GM12874 (cell line): ENCODE measurements at regions not wholly inside any gene's neighbourhood (a gene's known extent, or its start where the extent isn't known, plus 50 kb on each side); places are given as distances from the start of the nearest gene placed in this dataset.

Source experiments
- CTCF ChIP-seq: IDR thresholded peaks from 2 replicates; pipeline ENCODE4 v1.5.1; 2011; ENCODE audit warnings: low read depth, mild to moderate bottlenecking, control low read depth, low read length, moderate library complexity; ENCODE audit not compliant: insufficient read depth

- TF ChIP-seq CTCF, result no peak
Measured at GRCh38 chr11:119506436-119506835, 83.5 kb upstream of the THY1 start.

GRCh38 chr11:119505861-119506260 is 82.9 kb upstream of the THY1 start:
- no peak for TF ChIP-seq CTCF

- TF ChIP-seq CTCF, result no peak
Measured at GRCh38 chr11:119505071-119505470, 82.1 kb upstream of the THY1 start.

GRCh38 chr11:119504371-119504770 is 81.4 kb upstream of the THY1 start:
- no peak for TF ChIP-seq CTCF

GRCh38 chr11:119501777-119502405 is 78.9 kb upstream of the THY1 start:
- TF ChIP-seq CTCF, result no peak

GRCh38 chr11:119497717-119498116 is 74.7 kb upstream of the THY1 start:
- no peak for TF ChIP-seq CTCF

- TF ChIP-seq CTCF, result no peak
Measured at GRCh38 chr11:119496997-119497396, 74.0 kb upstream of the THY1 start.
